GM23338 (cell line): ENCODE measurements at regions not wholly inside any gene's neighbourhood (a gene's known extent, or its start where the extent isn't known, plus 50 kb on each side); places are given as distances from the start of the nearest gene placed in this dataset.

ENCODE experiments used
- ATAC-seq: fragments of 200-7000 bp; cut with Tn5 transposase; 3 replicates; pipeline ENCODE4 v1.9.1; 2020
- DNase-seq: peaks from one replicate; pipeline ENCODE4 v3.0.0-alpha.2; 2015; ENCODE audit warnings: low spot score
- H2AFZ ChIP-seq: fragments of 200-600 bp; sonication (generic); 2 replicates; pipeline ENCODE4 v1.8.0; 2016; ENCODE audit warnings: antibody characterized with exemption, mild to moderate bottlenecking, moderate library complexity
- H3F3A ChIP-seq: fragments of 200-600 bp; sonication (generic); replicated peaks from 2 replicates; pipeline ENCODE4 v1.8.0; 2017; ENCODE audit warnings: antibody characterized with exemption, mixed run types, low read depth
- H3K27ac ChIP-seq: fragments of 200-600 bp; sonication (generic); 2 replicates; pipeline ENCODE4 v1.6.1; 2016; ENCODE audit warnings: low read depth
- H3K27me3 ChIP-seq: fragments of 200-600 bp; sonication (generic); 2 replicates; pipeline ENCODE4 v1.8.0; 2016; ENCODE audit warnings: mild to moderate bottlenecking, mixed run types, moderate library complexity; ENCODE audit not compliant: insufficient read depth
- H3K36me3 ChIP-seq: fragments of 200-600 bp; sonication (generic); 2 replicates; pipeline ENCODE4 v1.8.0; 2016; ENCODE audit warnings: mild to moderate bottlenecking; ENCODE audit not compliant: insufficient read depth
- H3K4me1 ChIP-seq: fragments of 200-600 bp; sonication (generic); 2 replicates; pipeline ENCODE4 v1.8.0; 2016; ENCODE audit warnings: mild to moderate bottlenecking, moderate library complexity; ENCODE audit not compliant: insufficient read depth
- H3K4me2 ChIP-seq: fragments of 200-600 bp; sonication (generic); 2 replicates; pipeline ENCODE4 v1.7.1; 2017; ENCODE audit warnings: mixed run types
- H3K4me3 ChIP-seq: fragments of 200-600 bp; sonication (generic); 2 replicates; pipeline ENCODE4 v1.6.1; 2016; ENCODE audit warnings: mixed run types
- H3K79me2 ChIP-seq: fragments of 200-600 bp; sonication (generic); replicated peaks from 2 replicates; pipeline ENCODE4 v1.8.0; 2017; ENCODE audit warnings: mild to moderate bottlenecking; ENCODE audit not compliant: insufficient read depth
- H3K9me2 ChIP-seq: fragments of 200-600 bp; sonication (generic); 2 replicates; pipeline ENCODE4 v1.8.0; 2017; ENCODE audit not compliant: insufficient read depth
- H4K20me1 ChIP-seq: fragments of 200-600 bp; sonication (generic); replicated peaks from 2 replicates; pipeline ENCODE4 v1.8.0; 2017; ENCODE audit warnings: mild to moderate bottlenecking; ENCODE audit not compliant: insufficient read depth
- H3K27ac Mint-ChIP-seq: 2 replicates; pipeline ENCODE4 v1.8.0; 2020; ENCODE audit warnings: inconsistent platforms, mild to moderate bottlenecking, moderate library complexity, mixed read lengths
- H3K27me3 Mint-ChIP-seq: 3 replicates; pipeline ENCODE4 v1.8.0; 2022; ENCODE audit warnings: low read depth, mild to moderate bottlenecking, moderate library complexity, mixed read lengths, inconsistent platforms; ENCODE audit not compliant: insufficient read depth, poor library complexity
- H3K36me3 Mint-ChIP-seq: 3 replicates; pipeline ENCODE4 v1.8.0; 2021; ENCODE audit warnings: low read depth, mild to moderate bottlenecking, inconsistent platforms, moderate library complexity, mixed read lengths
- H3K4me1 Mint-ChIP-seq: 3 replicates; pipeline ENCODE4 v1.8.0; 2020; ENCODE audit warnings: mild to moderate bottlenecking, inconsistent platforms, mixed read lengths
- H3K4me3 Mint-ChIP-seq: 3 replicates; pipeline ENCODE4 v1.8.0; 2021; ENCODE audit warnings: moderate library complexity, mild to moderate bottlenecking, inconsistent platforms, mixed read lengths
- H3K9me3 Mint-ChIP-seq: 3 replicates; pipeline ENCODE4 v1.8.0; 2020; ENCODE audit warnings: moderate library complexity, mild to moderate bottlenecking, inconsistent platforms, mixed read lengths
- CREB1 ChIP-seq: fragments of 250-450 bp; sonication (Bioruptor Pico); IDR thresholded peaks from 2 replicates; pipeline ENCODE4 v1.5.0; 2020; ENCODE audit warnings: low read depth, mild to moderate bottlenecking, moderate library complexity
- EZH2 ChIP-seq: fragments of 200-600 bp; sonication (generic); IDR thresholded peaks from one replicate; pipeline ENCODE4 v1.8.0; 2017; ENCODE audit warnings: antibody characterized with exemption, mild to moderate bottlenecking, low read depth; ENCODE audit not compliant: unreplicated experiment
- EZH2phosphoT487 ChIP-seq: fragments of 200-600 bp; sonication (generic); IDR thresholded peaks from one replicate; pipeline ENCODE4 v1.8.1; 2018; ENCODE audit warnings: antibody characterized with exemption; ENCODE audit not compliant: unreplicated experiment
- JUNB ChIP-seq: IDR thresholded peaks from one replicate; pipeline ENCODE4 v1.6.1; 2016; ENCODE audit warnings: antibody characterized with exemption; ENCODE audit not compliant: unreplicated experiment
- NANOG ChIP-seq: IDR thresholded peaks from 2 replicates; pipeline ENCODE4 v1.6.1; 2016; ENCODE audit warnings: antibody characterized with exemption, borderline replicate concordance
- POLR2AphosphoS5 ChIP-seq: IDR thresholded peaks from 2 replicates; pipeline ENCODE4 v1.6.1; 2016; ENCODE audit warnings: antibody characterized with exemption, low read depth
- STAT1 ChIP-seq: IDR thresholded peaks from one replicate; pipeline ENCODE4 v1.6.1; 2016; ENCODE audit warnings: antibody characterized with exemption; ENCODE audit not compliant: unreplicated experiment
- ZNF114 ChIP-seq: fragments of 250-450 bp; sonication (Bioruptor Pico); IDR thresholded peaks from 2 replicates; pipeline ENCODE4 v1.5.0; 2020; ENCODE audit warnings: mild to moderate bottlenecking, moderate library complexity
- ZNF331 ChIP-seq: fragments of 250-450 bp; sonication (Bioruptor Pico); IDR thresholded peaks from 2 replicates; pipeline ENCODE4 v1.5.0; 2020; ENCODE audit warnings: low read depth, mild to moderate bottlenecking, moderate library complexity
- TF ChIP-seq, protein P1 (sequence below): fragments of 250-450 bp; sonication (Bioruptor Pico); IDR thresholded peaks from 2 replicates; pipeline ENCODE4 v1.5.0; 2020; ENCODE audit warnings: mild to moderate bottlenecking, moderate library complexity
- TF ChIP-seq, protein P2 (sequence below): IDR thresholded peaks from 2 replicates; pipeline ENCODE4 v1.6.1; 2016; ENCODE audit warnings: antibody characterized with exemption
- TF ChIP-seq, protein P3 (sequence below): IDR thresholded peaks from one replicate; pipeline ENCODE4 v1.6.1; 2018; ENCODE audit warnings: antibody characterized with exemption; ENCODE audit not compliant: unreplicated experiment
- TF ChIP-seq, protein P4 (sequence below), 2 experiments: fragments of 200-600 bp in 1 of 2; sonication (generic) in 1 of 2; conservative IDR thresholded peaks; 2 replicates each; pipeline versions ENCODE4 v1.5.1 to v1.6.1; 2016 to 2017; ENCODE audit warnings: antibody characterized with exemption in 2 of 2, low read depth in 2 of 2, mild to moderate bottlenecking in 2 of 2, moderate library complexity in 1 of 2

DNA sequence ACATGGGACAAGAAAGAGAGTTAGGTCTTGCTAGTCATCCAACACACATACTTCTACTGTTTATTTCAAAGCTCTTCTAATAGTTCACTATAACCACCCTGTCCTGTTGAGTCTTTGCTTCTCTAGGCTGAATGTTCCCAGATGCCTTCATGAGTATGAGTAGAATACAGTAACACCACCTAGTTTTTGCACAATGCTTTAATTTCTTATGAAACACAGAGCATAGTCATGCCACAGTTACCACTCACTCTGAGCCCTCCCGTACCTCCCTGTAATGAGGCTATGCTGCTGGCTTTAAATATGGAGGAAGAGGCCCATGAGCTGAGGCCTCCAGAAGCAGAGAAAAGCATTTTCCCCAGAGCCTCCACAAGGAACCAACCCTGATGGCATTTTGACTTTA, 75.0 kb upstream of the SLC1A3 start:
- no peak overlapping the region for H2AFZ ChIP-seq
- no peak overlapping the region for H3K27ac Mint-ChIP-seq

More for the DNA sequence above, 75.0 kb upstream of the SLC1A3 start:
- Histone ChIP-seq H3K27me3 (no peaks in the 10 kb centered on the region), H3F3A (no peaks in the 10 kb centered on the region), H4K20me1 (no peaks in the 10 kb centered on the region), H3K27ac (no peak overlapping the region), H3K79me2 (no peaks in the 10 kb centered on the region), H3K4me3 (no peak overlapping the region), H3K9me2 (peaks cover 9% of the 10 kb centered on the region; the same call in 1 of the 2 replicates), H3K36me3 (no peaks in the 10 kb centered on the region), H3K4me2 (no peak overlapping the region), H3K4me1 (no peaks in the 10 kb centered on the region)
- Mint-ChIP-seq H3K36me3 (no peaks in the 10 kb centered on the region), H3K27me3 (peaks cover 2% of the 10 kb centered on the region), H3K9me3 (no peaks in the 10 kb centered on the region), H3K4me3 (no peak overlapping the region), H3K4me1 (no peaks in the 10 kb centered on the region)
- ATAC-seq (no peak), DNase-seq (no peak)
- TF ChIP-seq JUNB (no peak), STAT1 (no peak), EZH2phosphoT487 (no peak), POLR2AphosphoS5 (no peak), NANOG (no peak), CREB1 (CRISPR knock-in tag) (no peak), ZNF331 (CRISPR knock-in tag) (no peak), EZH2 (no peak), ZNF114 (CRISPR knock-in tag) (no peak)
- TF ChIP-seq, protein P1, sequence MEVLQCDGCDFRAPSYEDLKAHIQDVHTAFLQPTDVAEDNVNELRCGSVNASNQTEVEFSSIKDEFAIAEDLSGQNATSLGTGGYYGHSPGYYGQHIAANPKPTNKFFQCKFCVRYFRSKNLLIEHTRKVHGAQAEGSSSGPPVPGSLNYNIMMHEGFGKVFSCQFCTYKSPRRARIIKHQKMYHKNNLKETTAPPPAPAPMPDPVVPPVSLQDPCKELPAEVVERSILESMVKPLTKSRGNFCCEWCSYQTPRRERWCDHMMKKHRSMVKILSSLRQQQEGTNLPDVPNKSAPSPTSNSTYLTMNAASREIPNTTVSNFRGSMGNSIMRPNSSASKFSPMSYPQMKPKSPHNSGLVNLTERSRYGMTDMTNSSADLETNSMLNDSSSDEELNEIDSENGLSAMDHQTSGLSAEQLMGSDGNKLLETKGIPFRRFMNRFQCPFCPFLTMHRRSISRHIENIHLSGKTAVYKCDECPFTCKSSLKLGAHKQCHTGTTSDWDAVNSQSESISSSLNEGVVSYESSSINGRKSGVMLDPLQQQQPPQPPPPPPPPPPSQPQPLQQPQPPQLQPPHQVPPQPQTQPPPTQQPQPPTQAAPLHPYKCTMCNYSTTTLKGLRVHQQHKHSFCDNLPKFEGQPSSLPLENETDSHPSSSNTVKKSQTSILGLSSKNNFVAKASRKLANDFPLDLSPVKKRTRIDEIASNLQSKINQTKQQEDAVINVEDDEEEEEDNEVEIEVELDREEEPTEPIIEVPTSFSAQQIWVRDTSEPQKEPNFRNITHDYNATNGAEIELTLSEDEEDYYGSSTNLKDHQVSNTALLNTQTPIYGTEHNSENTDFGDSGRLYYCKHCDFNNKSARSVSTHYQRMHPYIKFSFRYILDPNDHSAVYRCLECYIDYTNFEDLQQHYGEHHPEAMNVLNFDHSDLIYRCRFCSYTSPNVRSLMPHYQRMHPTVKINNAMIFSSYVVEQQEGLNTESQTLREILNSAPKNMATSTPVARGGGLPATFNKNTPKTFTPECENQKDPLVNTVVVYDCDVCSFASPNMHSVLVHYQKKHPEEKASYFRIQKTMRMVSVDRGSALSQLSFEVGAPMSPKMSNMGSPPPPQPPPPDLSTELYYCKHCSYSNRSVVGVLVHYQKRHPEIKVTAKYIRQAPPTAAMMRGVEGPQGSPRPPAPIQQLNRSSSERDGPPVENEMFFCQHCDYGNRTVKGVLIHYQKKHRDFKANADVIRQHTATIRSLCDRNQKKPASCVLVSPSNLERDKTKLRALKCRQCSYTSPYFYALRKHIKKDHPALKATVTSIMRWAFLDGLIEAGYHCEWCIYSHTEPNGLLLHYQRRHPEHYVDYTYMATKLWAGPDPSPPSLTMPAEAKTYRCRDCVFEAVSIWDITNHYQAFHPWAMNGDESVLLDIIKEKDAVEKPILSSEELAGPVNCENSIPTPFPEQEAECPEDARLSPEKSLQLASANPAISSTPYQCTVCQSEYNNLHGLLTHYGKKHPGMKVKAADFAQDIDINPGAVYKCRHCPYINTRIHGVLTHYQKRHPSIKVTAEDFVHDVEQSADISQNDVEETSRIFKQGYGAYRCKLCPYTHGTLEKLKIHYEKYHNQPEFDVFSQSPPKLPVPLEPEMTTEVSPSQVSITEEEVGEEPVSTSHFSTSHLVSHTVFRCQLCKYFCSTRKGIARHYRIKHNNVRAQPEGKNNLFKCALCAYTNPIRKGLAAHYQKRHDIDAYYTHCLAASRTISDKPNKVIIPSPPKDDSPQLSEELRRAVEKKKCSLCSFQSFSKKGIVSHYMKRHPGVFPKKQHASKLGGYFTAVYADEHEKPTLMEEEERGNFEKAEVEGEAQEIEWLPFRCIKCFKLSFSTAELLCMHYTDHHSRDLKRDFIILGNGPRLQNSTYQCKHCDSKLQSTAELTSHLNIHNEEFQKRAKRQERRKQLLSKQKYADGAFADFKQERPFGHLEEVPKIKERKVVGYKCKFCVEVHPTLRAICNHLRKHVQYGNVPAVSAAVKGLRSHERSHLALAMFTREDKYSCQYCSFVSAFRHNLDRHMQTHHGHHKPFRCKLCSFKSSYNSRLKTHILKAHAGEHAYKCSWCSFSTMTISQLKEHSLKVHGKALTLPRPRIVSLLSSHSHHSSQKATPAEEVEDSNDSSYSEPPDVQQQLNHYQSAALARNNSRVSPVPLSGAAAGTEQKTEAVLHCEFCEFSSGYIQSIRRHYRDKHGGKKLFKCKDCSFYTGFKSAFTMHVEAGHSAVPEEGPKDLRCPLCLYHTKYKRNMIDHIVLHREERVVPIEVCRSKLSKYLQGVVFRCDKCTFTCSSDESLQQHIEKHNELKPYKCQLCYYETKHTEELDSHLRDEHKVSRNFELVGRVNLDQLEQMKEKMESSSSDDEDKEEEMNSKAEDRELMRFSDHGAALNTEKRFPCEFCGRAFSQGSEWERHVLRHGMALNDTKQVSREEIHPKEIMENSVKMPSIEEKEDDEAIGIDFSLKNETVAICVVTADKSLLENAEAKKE (CRISPR knock-in tag) = no peak
- TF ChIP-seq, protein P2, sequence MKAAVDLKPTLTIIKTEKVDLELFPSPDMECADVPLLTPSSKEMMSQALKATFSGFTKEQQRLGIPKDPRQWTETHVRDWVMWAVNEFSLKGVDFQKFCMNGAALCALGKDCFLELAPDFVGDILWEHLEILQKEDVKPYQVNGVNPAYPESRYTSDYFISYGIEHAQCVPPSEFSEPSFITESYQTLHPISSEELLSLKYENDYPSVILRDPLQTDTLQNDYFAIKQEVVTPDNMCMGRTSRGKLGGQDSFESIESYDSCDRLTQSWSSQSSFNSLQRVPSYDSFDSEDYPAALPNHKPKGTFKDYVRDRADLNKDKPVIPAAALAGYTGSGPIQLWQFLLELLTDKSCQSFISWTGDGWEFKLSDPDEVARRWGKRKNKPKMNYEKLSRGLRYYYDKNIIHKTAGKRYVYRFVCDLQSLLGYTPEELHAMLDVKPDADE = no peak
- TF ChIP-seq, protein P3, sequence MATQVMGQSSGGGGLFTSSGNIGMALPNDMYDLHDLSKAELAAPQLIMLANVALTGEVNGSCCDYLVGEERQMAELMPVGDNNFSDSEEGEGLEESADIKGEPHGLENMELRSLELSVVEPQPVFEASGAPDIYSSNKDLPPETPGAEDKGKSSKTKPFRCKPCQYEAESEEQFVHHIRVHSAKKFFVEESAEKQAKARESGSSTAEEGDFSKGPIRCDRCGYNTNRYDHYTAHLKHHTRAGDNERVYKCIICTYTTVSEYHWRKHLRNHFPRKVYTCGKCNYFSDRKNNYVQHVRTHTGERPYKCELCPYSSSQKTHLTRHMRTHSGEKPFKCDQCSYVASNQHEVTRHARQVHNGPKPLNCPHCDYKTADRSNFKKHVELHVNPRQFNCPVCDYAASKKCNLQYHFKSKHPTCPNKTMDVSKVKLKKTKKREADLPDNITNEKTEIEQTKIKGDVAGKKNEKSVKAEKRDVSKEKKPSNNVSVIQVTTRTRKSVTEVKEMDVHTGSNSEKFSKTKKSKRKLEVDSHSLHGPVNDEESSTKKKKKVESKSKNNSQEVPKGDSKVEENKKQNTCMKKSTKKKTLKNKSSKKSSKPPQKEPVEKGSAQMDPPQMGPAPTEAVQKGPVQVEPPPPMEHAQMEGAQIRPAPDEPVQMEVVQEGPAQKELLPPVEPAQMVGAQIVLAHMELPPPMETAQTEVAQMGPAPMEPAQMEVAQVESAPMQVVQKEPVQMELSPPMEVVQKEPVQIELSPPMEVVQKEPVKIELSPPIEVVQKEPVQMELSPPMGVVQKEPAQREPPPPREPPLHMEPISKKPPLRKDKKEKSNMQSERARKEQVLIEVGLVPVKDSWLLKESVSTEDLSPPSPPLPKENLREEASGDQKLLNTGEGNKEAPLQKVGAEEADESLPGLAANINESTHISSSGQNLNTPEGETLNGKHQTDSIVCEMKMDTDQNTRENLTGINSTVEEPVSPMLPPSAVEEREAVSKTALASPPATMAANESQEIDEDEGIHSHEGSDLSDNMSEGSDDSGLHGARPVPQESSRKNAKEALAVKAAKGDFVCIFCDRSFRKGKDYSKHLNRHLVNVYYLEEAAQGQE = no peak
- TF ChIP-seq, protein P4, sequence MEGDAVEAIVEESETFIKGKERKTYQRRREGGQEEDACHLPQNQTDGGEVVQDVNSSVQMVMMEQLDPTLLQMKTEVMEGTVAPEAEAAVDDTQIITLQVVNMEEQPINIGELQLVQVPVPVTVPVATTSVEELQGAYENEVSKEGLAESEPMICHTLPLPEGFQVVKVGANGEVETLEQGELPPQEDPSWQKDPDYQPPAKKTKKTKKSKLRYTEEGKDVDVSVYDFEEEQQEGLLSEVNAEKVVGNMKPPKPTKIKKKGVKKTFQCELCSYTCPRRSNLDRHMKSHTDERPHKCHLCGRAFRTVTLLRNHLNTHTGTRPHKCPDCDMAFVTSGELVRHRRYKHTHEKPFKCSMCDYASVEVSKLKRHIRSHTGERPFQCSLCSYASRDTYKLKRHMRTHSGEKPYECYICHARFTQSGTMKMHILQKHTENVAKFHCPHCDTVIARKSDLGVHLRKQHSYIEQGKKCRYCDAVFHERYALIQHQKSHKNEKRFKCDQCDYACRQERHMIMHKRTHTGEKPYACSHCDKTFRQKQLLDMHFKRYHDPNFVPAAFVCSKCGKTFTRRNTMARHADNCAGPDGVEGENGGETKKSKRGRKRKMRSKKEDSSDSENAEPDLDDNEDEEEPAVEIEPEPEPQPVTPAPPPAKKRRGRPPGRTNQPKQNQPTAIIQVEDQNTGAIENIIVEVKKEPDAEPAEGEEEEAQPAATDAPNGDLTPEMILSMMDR (conservative IDR thresholded peaks at IDR 0.05; ENCODE audit: low read depth in 2 of 2) = no peak
